Testis (tissue), 2 donors: ENCODE measurements at regions not wholly inside any gene's neighbourhood (a gene's known extent, or its start where the extent isn't known, plus 50 kb on each side); places are given as distances from the start of the nearest gene placed in this dataset.

Experiments used
- CTCF ChIP-seq, 3 experiments: fragments of 450-650 bp in 2 of 3; fragments of 200-600 bp in 1 of 3; sonication (generic) in 1 of 3; IDR thresholded peaks; one replicate each; pipeline ENCODE4 v1.5.1; 2016 to 2019; ENCODE audit warnings: antibody characterized with exemption in 3 of 3, mild to moderate bottlenecking in 2 of 3, moderate library complexity in 1 of 3
- POLR2A ChIP-seq: fragments of 450-650 bp; IDR thresholded peaks from one replicate; pipeline ENCODE4 v1.6.1; 2017; ENCODE audit warnings: antibody characterized with exemption, mild to moderate bottlenecking, moderate library complexity

- no peak for TF ChIP-seq POLR2A
- TF ChIP-seq CTCF (IDR thresholded peaks at IDR 0.05), result no peak
These were observed 386.2 kb downstream of the MEIS1 start for GRCh38 chr2:66821168-66821567.
